DMS 273 treated with DMSO at 0.1 percent for 48 hours (cell line): ENCODE measurements at regions not wholly inside any gene's neighbourhood (a gene's known extent, or its start where the extent isn't known, plus 50 kb on each side); places are given as distances from the start of the nearest gene placed in this dataset.
"Not testable (repeated sequence)": the region's sequence is repeated elsewhere in the genome, so short reads cannot be mapped to it uniquely, and the experiment has no call there.

Source experiments
- DNase-seq: peaks from one replicate; lab custom pipeline; 2025; lab: John Stamatoyannopoulos, UW

GRCh38 chr15:75100679-75101078 is 77.3 kb downstream of the PPCDC start:
- no peak for DNase-seq

- no peak for DNase-seq
These were observed 81.6 kb downstream of the PPCDC start for GRCh38 chr15:75104804-75105557.

- DNase-seq: no peak
These were observed 84.1 kb downstream of the PPCDC start for GRCh38 chr15:75107516-75107907.

- DNase-seq: no peak
These were observed 84.8 kb downstream of the PPCDC start for GRCh38 chr15:75107908-75108838.

DNA sequence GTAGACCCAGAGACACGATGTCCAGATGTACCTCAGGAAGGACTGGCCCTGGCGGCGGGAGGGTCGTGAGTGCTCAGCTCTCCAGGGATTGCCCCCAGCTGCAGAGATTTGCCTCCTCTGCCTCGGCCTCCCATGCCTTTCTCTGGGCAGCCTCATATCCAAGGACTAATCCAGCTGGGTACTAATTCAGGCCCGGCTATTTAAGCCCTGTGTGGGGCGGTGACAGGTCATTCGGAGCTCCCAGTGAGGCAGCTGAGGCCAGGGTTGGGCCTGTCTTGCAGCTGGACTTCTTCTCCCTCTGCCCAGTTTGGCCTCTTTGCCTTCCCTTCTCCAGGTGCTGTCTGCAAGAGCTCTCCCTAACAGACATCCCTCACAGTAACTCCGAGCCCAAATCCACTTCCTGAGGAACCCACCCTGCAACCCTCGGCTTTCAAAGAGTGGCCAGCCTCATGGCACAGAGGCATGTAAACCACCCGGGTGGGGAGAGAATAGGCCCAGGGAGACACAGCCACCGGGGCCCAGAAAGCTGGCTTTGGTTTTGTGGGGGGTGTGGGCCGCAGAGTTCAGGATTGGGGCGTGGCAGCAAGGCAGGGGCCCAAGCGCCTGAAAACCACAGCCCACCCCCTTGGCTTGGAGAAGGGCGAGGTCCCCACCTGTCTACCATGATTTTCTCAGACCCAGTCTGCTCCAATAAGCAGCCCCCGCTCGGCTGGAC is 85.8 kb downstream of the PPCDC start:
- no peak for DNase-seq

DNA sequence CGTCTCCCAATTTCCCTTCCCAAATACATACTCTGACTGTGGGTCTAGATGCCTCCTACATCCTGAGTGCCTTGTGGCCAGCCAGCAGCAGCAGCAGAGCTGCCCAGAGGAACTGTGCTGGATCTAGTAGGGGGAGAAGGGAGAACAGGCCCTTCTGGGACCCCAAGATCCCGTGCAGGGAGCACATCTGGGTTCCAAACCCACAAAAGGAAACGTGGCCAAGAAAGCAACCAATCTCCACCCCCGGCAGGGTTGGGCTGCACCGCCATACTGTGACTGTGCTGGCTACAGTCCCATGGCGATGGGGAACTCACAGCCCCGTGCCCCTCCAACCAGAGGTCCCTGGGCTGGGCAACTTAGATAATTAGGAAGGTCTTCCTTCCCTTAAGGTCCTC is 86.3 kb downstream of the PPCDC start:
- no peak for DNase-seq

- no peak for DNase-seq
These were observed 89.0 kb downstream of the PPCDC start for GRCh38 chr15:75112278-75112847.

- no peak for DNase-seq
These were observed 88.7 kb upstream of the C15orf39 start for GRCh38 chr15:75112848-75113492.

GRCh38 chr15:75114327-75114726 is 87.4 kb upstream of the C15orf39 start:
- no peak for DNase-seq

- no peak for DNase-seq
These were observed 86.9 kb upstream of the C15orf39 start for GRCh38 chr15:75114796-75115195.

DNA sequence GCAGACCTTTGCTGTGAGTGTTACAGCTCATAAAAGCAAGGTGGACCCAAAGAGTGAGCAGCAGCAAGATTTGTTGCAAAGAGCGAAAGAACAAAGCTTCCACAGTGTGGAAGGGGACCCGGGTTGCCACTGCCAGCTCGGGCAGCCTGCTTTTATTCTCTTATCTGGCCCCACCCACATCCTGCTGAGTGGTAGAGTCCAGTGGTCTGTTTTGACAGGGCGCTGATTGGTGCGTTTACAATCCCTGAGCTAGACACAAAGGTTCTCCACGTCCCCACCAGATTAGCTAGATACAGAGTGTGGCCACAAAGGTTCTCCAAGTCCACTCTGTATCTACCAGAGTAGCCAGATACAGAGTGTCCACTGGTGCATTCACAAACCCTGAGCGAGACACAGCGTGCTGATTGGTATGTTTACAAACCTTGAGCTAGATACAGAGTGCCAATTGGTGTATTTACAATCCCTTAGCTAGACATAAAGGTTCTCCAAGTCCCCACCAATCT is 86.2 kb upstream of the C15orf39 start:
- not testable (repeated sequence) for DNase-seq

- not testable (repeated sequence) for DNase-seq
These were observed 85.5 kb upstream of the C15orf39 start for GRCh38 chr15:75116143-75116542.

GRCh38 chr15:75117993-75118392 is 83.7 kb upstream of the C15orf39 start:
- no peak for DNase-seq

DNA sequence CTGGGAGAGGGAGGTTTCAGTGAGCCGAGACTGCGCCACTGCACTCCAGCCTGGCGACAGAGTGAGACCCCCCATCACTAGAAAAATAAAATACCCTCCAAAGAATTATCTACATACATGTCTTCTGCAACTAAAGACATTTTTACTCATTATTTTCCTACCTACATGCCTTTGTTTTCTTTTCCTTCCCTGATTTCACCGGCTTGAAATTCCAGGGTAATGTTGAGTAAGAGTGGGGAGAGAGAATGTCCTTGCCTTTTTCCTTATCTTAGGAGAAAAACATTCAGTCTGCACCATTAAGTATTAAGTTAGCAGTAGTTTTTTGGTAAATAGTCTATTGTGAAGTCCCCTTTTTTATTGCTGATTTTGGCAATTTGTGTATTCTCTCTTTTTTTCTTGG is 82.4 kb upstream of the C15orf39 start:
- DNase-seq: not testable (repeated sequence)

DNA sequence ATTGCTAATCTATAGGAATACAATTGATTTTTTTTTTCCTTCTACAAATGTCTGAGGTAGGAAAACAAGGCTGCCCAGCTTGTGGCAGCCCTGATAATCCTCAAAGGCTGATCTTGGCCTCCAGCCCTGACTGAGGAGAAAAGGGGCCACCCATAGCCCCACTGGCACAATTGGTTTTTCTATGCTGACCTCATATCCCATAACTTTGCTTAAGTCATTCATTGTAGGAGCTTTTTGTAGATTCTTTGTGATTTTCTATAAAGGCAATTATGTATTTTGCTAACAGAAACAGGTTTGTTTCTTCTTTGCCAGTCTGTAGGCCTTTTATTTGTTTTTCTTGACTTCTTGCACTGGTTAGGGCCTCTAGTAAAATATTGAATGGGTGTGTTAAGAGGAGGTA is 80.2 kb upstream of the C15orf39 start:
- no peak for DNase-seq

DNA sequence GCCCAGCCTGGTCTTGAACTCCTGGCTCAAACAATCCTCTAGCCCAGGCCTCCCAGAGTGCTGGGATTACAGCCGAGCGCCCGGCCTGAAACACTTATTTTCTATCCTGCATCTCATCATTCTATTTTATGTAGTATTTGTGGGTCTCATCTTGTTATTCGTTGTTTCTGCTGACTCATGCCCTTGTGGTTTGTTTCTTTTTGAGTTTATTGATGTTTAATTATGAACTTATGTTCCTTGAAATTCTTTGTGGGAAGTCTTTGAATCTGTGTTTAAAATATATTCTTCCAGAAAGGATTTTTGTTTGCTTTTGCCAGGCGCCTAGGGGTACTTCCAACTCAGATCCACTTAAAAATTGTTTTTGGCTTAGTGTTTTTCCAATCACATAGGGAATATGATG is 78.3 kb upstream of the C15orf39 start:
- DNase-seq: no peak

DNA sequence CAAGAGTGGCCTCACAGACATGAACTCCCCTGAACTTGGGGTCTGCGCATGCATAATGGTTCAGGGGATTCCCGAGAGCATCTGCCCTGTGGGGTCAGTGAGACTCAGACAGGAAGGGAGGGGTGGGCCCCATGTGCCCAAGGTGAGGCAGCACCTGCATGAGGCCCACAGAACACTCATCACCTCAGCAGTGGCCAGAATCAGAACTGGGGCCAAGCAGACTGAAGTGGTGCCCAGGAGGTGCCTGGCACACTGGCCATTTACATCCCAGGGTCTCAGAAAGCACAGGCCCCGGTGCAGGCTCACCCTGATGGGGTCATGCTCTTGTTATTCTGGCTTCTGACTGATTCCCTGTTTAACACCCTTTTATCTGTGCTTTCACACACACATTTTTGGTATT is 77.4 kb upstream of the C15orf39 start:
- DNase-seq: not testable (repeated sequence)

GRCh38 chr15:75125935-75126334 is 75.7 kb upstream of the C15orf39 start:
- no peak for DNase-seq

DNA sequence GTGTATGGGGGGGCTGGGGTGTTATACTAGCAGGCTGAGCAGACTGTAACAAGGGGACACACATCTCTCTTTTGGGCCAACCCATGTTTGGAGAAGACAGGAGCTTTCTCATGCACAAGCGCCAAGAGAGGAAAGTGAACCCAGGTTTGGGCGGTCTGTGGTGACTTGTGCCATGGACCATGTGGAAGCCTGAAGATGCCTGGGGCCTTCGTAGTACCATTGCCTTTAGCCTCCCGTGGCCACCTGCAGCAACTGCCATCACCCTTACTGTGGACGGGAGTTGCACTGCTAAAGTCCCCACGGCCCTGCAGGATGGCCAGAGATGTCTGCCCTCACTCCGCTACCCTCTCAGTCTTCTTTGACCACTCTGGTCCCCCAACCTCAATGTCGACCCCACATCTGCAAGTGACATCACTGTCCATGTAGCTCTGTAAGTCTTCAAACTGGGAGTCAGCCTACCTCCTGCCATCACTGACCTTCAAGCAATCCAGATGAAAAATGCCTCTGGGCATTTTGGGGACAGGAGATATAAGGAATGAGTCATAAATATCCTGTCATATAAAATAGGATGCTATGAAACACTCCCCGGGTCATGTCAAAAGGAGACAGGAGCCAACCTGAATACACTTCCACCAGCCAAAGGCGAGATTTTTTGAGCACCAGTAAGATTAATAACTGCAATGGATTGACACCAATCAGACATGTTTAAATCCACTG is 74.7 kb upstream of the C15orf39 start:
- no peak for DNase-seq

- DNase-seq: no peak
These were observed 71.9 kb upstream of the C15orf39 start for GRCh38 chr15:75129788-75130187.

GRCh38 chr15:75131269-75131643 is 70.4 kb upstream of the C15orf39 start:
- no peak for DNase-seq
